Coronary artery (tissue), 2 donors: ENCODE measurements at regions not wholly inside any gene's neighbourhood (a gene's known extent, or its start where the extent isn't known, plus 50 kb on each side); places are given as distances from the start of the nearest gene placed in this dataset.

ENCODE experiments used
- DNase-seq: peaks from one replicate; pipeline ENCODE4 v3.0.0-alpha.2; 2017; ENCODE audit warnings: low spot score
- H3K27ac ChIP-seq, 2 donors: fragments of 200-600 bp; sonication (generic); one replicate each; pipeline ENCODE4 v1.5.1; 2016 to 2019
- H3K4me3 ChIP-seq: fragments of 200-600 bp; sonication (generic); 2 replicates; pipeline ENCODE4 v1.5.1; 2016; ENCODE audit warnings: mild to moderate bottlenecking, moderate library complexity
- TF ChIP-seq, protein P1 (sequence below): fragments of 200-600 bp; sonication (generic); IDR thresholded peaks from one replicate; pipeline ENCODE4 v1.5.1; 2019; ENCODE audit warnings: antibody characterized with exemption

DNA sequence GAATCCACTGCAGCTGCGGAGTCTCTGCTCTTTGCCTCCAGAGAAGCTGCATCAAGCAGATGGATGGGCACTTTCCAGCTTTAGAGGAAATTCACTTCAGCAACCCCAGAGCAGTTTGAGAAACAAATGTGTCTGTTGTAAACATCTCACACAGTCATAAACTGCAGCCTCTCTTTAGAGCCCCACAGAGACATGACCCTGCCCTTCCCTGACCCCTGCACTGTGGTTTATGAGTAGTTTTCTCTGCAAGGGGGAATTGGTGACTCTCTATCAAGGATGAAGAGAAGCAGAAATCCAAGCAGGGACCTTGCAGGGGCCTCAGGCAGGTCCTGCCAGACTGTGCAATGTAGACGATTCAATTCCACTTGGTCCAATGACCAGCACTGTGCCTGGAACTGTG is 160.2 kb downstream of the SH2D4B start:
- Histone ChIP-seq H3K4me3 (no peak overlapping the region), H3K27ac (no peak overlapping the region)
- no peak for DNase-seq
- TF ChIP-seq, protein P1, sequence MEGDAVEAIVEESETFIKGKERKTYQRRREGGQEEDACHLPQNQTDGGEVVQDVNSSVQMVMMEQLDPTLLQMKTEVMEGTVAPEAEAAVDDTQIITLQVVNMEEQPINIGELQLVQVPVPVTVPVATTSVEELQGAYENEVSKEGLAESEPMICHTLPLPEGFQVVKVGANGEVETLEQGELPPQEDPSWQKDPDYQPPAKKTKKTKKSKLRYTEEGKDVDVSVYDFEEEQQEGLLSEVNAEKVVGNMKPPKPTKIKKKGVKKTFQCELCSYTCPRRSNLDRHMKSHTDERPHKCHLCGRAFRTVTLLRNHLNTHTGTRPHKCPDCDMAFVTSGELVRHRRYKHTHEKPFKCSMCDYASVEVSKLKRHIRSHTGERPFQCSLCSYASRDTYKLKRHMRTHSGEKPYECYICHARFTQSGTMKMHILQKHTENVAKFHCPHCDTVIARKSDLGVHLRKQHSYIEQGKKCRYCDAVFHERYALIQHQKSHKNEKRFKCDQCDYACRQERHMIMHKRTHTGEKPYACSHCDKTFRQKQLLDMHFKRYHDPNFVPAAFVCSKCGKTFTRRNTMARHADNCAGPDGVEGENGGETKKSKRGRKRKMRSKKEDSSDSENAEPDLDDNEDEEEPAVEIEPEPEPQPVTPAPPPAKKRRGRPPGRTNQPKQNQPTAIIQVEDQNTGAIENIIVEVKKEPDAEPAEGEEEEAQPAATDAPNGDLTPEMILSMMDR = no peak

DNA sequence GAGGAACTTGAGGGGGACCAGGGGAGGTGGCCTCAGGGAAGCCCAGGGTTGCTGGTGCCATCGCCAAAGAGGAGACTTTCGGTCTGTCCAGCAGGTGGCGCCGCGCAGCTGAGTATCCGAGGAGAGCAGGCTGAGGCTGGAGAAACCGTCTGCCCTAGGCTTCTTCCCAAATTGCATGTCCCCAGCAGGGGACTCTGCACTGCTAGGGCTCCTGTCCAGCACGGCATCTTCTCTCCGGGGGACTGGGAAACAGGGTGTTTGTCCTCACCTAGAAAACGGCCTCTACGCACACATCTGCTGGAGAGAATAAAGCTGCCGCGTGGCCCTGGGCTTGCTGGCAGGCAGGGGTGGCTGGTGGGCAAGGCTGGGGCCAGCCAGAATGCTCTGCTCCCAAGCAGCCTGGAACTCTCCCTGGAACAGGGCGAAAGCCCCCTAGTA is 161.9 kb downstream of the SH2D4B start:
- no peak for DNase-seq
- H3K27ac ChIP-seq = no peak overlapping the region
- TF ChIP-seq, protein P1 = peak; percentile 84
- H3K4me3 ChIP-seq = no peak overlapping the region

DNA sequence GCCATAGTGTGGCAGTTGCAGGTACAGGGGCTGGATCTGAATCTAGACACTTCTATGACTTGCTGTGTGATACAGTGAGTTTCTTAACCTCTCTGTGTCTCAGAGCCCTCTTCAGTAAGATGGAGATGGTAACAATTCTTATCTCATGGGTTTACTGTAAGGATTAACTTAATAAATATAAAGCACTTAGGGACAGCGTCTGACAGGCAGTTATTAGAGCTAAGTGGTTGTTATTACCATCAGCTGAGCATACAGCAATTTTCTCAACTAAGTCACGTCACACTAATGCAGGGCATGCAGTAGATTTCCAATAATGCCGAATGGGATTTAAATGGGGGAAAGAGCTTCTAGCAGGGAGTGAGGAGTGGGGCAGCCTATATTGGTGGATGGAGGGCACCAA is 162.6 kb downstream of the SH2D4B start:
- Histone ChIP-seq H3K4me3 (no peak overlapping the region), H3K27ac (no peak overlapping the region)
- TF ChIP-seq, protein P1 = no peak
- DNase-seq = no peak

DNA sequence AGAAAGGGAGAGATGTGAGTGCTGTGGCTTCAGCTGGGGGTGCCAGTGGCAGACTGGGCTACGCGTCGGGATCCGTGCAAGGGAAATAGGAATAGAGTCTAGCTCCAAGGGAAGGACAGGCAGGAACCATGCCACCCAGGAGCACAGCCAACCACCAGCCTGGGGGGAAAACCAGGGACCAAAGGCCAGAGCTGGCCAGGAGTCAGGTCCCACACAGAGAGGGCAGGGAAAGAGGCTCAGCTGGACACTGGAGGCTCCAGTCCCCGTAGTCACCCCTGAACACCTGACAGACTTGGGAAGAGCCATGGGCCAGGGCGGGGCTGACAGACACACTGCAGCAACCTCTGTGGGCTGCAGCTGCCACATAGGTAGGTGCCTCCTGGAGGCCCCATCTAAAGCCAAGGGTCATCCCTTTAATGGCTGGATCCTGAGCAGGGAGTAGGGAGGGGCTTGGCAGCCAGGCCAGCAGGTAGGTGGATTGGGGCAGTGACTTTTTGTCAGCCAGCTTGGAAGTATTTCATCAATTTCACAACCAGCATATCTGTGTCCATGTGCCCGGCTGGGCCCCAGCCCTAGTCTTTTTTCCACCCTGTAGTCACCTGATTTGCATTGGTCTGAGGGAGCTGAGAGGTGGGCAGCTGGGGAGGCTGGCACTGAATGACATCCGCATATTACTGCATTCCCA is 163.2 kb downstream of the SH2D4B start:
- TF ChIP-seq, protein P1 = no peak
- Histone ChIP-seq H3K27ac (no peak overlapping the region), H3K4me3 (no peak overlapping the region)
- DNase-seq = no peak

DNA sequence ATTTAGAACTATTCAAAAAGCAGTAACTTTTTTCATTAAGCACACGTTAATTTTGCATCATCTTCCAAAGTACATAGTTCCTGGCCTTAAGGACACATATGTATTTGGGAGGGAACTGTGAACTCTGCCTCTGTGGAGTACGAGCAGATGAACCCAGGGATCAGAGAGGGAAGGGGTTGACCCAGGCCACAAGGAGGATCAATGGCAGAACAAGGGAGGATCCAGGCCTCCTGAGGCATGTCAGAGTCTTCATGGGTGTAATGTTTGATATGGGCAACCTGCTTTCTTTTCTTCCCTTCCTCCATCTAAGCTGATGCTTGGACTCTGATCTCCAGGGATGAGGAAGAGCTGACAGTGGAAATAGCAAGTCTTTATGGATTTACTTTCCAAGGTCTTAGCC is 164.0 kb downstream of the SH2D4B start:
- no peak overlapping the region for H3K4me3 ChIP-seq
- H3K27ac ChIP-seq = no peak overlapping the region
- DNase-seq = no peak
- TF ChIP-seq, protein P1 = no peak

DNA sequence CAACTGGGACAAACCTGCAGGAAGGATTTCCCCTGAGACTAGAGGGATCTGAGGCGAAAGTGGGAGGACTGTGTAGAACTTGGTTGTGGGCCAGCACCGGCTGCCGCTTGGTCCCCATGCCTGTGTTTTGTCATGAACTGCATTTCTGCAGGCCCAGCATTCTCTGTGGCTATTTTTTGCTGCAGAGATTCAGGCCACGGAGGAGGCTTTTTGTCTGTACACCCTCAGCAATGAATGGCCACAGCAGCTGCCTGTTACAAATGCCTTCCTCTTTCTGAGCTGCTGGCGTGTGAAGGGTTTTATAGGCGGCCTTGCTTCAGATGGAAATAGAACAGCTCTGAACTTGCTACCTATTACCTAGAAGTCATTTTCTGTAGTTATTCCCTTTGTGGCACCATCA is 164.4 kb downstream of the SH2D4B start:
- no peak for DNase-seq
- TF ChIP-seq, protein P1 = no peak
- Histone ChIP-seq H3K4me3 (no peak overlapping the region), H3K27ac (no peak overlapping the region)

DNA sequence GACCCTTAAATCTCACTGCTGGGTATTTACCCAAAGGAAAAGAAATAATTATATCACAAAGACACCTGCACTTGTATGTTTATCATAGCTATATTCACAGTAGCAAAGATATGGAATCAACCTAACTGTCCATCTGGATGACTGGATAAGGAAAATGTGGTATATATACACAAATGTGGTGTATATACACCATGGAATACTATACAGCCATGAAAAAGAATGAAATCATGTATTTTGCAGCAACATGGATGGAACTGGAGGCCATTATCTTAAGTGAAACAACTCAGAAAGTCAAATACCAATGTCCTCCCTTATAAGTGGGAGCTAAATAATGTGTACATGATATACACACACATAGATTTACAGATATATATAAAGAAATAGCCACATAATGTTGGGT is 168.2 kb downstream of the SH2D4B start:
- Histone ChIP-seq H3K27ac (no peak overlapping the region), H3K4me3 (no peak overlapping the region)
- TF ChIP-seq, protein P1 = no peak
- DNase-seq = no peak
